ENCODE measurements at regions not wholly inside any gene's neighbourhood (a gene's known extent, or its start where the extent isn't known, plus 50 kb on each side); places are given as distances from the start of the nearest gene placed in this dataset.

- H3K27me3 Mint-ChIP-seq (ENCODE audit: low read depth), result no peaks in the 10 kb centered on the region
- H3K27ac Mint-ChIP-seq, result no peak overlapping the region
- ATAC-seq (replicated peaks in 1 of 2) (no peak), DNase-seq (no peak)
- peaks cover 0 to 2% of the 10 kb centered on the region in 2 donors for H3K9me3 Mint-ChIP-seq
- no peak overlapping the region for H3K4me3 Mint-ChIP-seq
- H3K4me1 Mint-ChIP-seq (ENCODE audit: low read depth), result no peaks in the 10 kb centered on the region
- H3K36me3 Mint-ChIP-seq (ENCODE audit: insufficient read depth in 2 of 2), result no peaks in the 10 kb centered on the region
Measured at GRCh38 chr1:208923456-208923855, 660.1 kb upstream of the CAMK1G start.

- Mint-ChIP-seq H3K27ac (no peak overlapping the region), H3K4me3 (no peak overlapping the region), H3K27me3 (ENCODE audit: low read depth) (no peaks in the 10 kb centered on the region), H3K9me3 (peaks cover 0 to 2% of the 10 kb centered on the region in 2 donors), H3K36me3 (ENCODE audit: insufficient read depth in 2 of 2) (no peaks in the 10 kb centered on the region), H3K4me1 (ENCODE audit: low read depth) (no peaks in the 10 kb centered on the region)
- ATAC-seq (replicated peaks in 1 of 2) (no peak), DNase-seq (no peak)
Measured at GRCh38 chr1:208923946-208924720, 659.4 kb upstream of the CAMK1G start.

GRCh38 chr1:208924928-208925327 is 658.6 kb upstream of the CAMK1G start:
- Mint-ChIP-seq H3K4me1 (ENCODE audit: low read depth) (no peaks in the 10 kb centered on the region), H3K4me3 (no peak overlapping the region), H3K27me3 (ENCODE audit: low read depth) (no peaks in the 10 kb centered on the region), H3K27ac (no peak overlapping the region), H3K9me3 (peaks cover 0 to 2% of the 10 kb centered on the region in 2 donors), H3K36me3 (ENCODE audit: insufficient read depth in 2 of 2) (no peaks in the 10 kb centered on the region)
- DNase-seq (no peak), ATAC-seq (replicated peaks in 1 of 2) (no peak)

GRCh38 chr1:208928349-208929010 is 655.0 kb upstream of the CAMK1G start:
- no peak overlapping the region for H3K27ac Mint-ChIP-seq
- H3K9me3 Mint-ChIP-seq, result peaks cover 0 to 2% of the 10 kb centered on the region in 2 donors
- no peak overlapping the region for H3K4me3 Mint-ChIP-seq
- no peak for ATAC-seq (replicated peaks in 1 of 2)
- H3K27me3 Mint-ChIP-seq (ENCODE audit: low read depth), result peaks cover 8% of the 10 kb centered on the region
- H3K4me1 Mint-ChIP-seq (ENCODE audit: low read depth), result no peaks in the 10 kb centered on the region
- no peak for DNase-seq
- no peaks in the 10 kb centered on the region for H3K36me3 Mint-ChIP-seq (ENCODE audit: insufficient read depth in 2 of 2)

DNA sequence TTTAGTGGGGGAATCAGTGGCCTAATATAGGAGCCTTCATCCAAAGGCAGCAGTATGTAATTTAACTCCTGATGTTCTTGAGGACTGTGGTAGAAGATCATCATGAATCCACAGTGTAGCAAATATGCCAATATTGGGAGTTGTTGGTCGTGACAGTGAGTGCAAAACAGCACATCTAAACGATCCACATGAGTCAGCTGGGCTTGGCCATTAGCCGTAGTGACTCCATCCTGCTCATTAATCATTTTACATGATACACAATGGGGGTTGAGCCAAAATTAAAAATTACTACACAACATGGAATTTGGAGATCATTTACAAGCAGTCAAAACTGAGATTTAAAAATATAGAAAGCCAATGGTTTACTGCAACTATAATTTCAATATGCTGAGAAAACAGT is 653.9 kb upstream of the CAMK1G start:
- Mint-ChIP-seq H3K4me3 (no peak overlapping the region), H3K27ac (no peak overlapping the region), H3K4me1 (ENCODE audit: low read depth) (no peaks in the 10 kb centered on the region), H3K27me3 (ENCODE audit: low read depth) (peaks cover 15% of the 10 kb centered on the region), H3K9me3 (peaks cover 0 to 2% of the 10 kb centered on the region in 2 donors), H3K36me3 (ENCODE audit: insufficient read depth in 2 of 2) (no peaks in the 10 kb centered on the region)
- DNase-seq (no peak), ATAC-seq (replicated peaks in 1 of 2) (no peak)

DNA sequence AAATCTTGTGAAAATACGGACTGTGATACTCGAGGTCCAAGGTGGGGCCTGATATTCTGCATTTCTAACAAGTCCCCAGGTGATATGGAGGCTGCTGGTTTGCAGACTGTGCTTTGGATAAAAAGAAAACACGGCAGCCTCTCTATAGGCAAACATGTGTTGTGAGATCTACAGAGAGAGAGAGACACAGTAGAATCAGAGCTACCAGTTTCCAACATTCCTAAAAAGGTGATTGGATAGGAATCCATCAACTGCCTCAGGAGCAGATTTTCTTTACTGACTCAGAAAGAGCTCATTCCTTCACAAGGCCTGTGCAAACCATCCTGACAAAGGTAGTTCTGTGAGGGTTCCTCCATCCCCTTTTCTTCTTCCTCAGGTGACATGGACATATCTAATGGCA is 651.6 kb upstream of the CAMK1G start:
- Mint-ChIP-seq H3K27me3 (ENCODE audit: low read depth) (peaks cover 15% of the 10 kb centered on the region), H3K36me3 (ENCODE audit: insufficient read depth in 2 of 2) (no peaks in the 10 kb centered on the region), H3K27ac (no peak overlapping the region), H3K4me1 (ENCODE audit: low read depth) (no peaks in the 10 kb centered on the region), H3K9me3 (no peaks in the 10 kb centered on the region), H3K4me3 (no peak overlapping the region)
- DNase-seq (no peak), ATAC-seq (replicated peaks in 1 of 2) (no peak)

GRCh38 chr1:208933984-208934525 is 649.5 kb upstream of the CAMK1G start:
- no peaks in the 10 kb centered on the region for H3K4me1 Mint-ChIP-seq (ENCODE audit: low read depth)
- no peak for ATAC-seq (replicated peaks in 1 of 2)
- H3K27ac Mint-ChIP-seq, result no peak overlapping the region
- no peak for DNase-seq
- no peaks in the 10 kb centered on the region for H3K36me3 Mint-ChIP-seq (ENCODE audit: insufficient read depth in 2 of 2)
- H3K27me3 Mint-ChIP-seq (ENCODE audit: low read depth), result peaks cover 15% of the 10 kb centered on the region
- no peak overlapping the region for H3K4me3 Mint-ChIP-seq
- peaks cover 2 to 3% of the 10 kb centered on the region in 2 donors for H3K9me3 Mint-ChIP-seq

- H3K4me3 Mint-ChIP-seq, result no peak overlapping the region
- no peaks in the 10 kb centered on the region for H3K4me1 Mint-ChIP-seq (ENCODE audit: low read depth)
- H3K27me3 Mint-ChIP-seq (ENCODE audit: low read depth), result peaks cover 15% of the 10 kb centered on the region
- H3K27ac Mint-ChIP-seq, result no peak overlapping the region
- ATAC-seq (replicated peaks in 1 of 2) (no peak), DNase-seq (no peak)
- H3K36me3 Mint-ChIP-seq (ENCODE audit: insufficient read depth in 2 of 2), result no peaks in the 10 kb centered on the region
- peaks cover 2 to 3% of the 10 kb centered on the region in 2 donors for H3K9me3 Mint-ChIP-seq
Measured at GRCh38 chr1:208934933-208935332, 648.6 kb upstream of the CAMK1G start.

- no peak overlapping the region for H3K4me3 Mint-ChIP-seq
- no peak overlapping the region for H3K27ac Mint-ChIP-seq
- H3K9me3 Mint-ChIP-seq, result peaks cover 2 to 3% of the 10 kb centered on the region in 2 donors
- no peaks in the 10 kb centered on the region for H3K4me1 Mint-ChIP-seq (ENCODE audit: low read depth)
- DNase-seq (no peak), ATAC-seq (replicated peaks in 1 of 2) (no peak)
- H3K36me3 Mint-ChIP-seq (ENCODE audit: insufficient read depth in 2 of 2), result no peaks in the 10 kb centered on the region
- peaks cover 13% of the 10 kb centered on the region for H3K27me3 Mint-ChIP-seq (ENCODE audit: low read depth)
Measured at GRCh38 chr1:208935517-208936187, 647.9 kb upstream of the CAMK1G start.

DNA sequence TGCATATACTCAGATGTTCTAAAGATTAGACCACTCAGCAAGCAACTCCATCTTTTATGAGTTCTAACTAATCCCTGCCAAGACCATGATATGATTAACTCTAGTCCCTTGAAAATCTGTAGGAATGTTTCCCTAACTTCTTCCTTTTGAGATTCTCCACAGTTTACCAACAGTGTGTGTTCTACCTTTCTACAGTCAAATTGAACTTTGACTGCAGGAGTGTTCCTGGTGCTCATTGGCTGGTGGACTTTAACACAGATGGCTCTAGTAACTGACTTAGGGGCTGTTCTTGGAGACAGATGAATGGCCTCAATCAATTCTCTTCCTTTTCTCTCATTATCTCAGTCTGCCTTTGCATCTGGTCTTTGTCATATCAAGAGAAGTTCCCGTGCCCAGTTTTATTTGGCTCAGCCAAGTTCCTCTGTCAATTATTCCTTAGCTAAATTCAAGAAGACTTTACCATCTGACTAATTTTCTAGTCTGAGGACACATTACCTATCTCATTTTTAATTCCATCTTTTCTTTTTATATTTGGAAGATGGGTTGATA is 643.9 kb upstream of the CAMK1G start:
- peaks cover 2 to 3% of the 10 kb centered on the region in 2 donors for H3K9me3 Mint-ChIP-seq
- no peak overlapping the region for H3K27ac Mint-ChIP-seq
- H3K4me3 Mint-ChIP-seq, result no peak overlapping the region
- peaks cover 11% of the 10 kb centered on the region for H3K27me3 Mint-ChIP-seq (ENCODE audit: low read depth)
- H3K36me3 Mint-ChIP-seq (ENCODE audit: insufficient read depth in 2 of 2), result no peaks in the 10 kb centered on the region
- no peak for DNase-seq
- no peak for ATAC-seq (replicated peaks in 1 of 2)
- no peaks in the 10 kb centered on the region for H3K4me1 Mint-ChIP-seq (ENCODE audit: low read depth)

DNA sequence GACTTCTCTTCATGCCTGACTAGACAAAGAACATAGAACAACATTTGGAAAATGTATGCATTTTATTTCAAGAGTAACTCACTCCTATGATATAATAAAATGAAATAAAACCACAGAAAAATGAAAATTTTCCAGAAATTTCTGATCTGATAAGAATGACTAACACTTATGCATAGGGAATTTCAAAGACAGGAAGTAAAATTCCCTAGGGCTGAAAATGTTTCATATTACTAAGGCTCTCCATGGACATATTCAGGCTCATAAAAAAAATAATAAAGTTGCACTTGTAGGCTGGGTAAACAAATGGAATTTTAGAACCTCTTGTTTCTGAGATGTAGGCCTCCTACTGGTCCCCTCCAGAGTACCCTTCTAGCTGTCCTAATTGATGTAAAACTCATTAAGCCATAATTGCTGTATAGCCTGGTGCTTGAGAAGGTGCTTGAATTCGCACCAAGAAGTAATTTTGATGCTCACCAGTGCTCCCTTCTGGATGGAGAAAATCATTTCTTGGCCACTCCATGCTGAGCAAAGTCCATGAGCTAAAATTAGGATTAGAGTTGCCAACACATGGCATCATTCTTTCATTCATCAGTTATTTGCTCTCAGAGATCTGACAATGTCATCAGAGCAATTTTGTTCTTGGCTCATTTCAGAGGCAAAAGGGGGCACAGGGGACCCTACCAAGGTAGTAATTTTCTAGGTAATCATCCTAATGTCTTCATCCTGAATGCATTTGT is 641.0 kb upstream of the CAMK1G start:
- H3K4me1 Mint-ChIP-seq (ENCODE audit: low read depth), result no peaks in the 10 kb centered on the region
- DNase-seq (no peak), ATAC-seq (replicated peaks in 1 of 2) (no peak)
- H3K27me3 Mint-ChIP-seq (ENCODE audit: low read depth), result peaks cover 24% of the 10 kb centered on the region
- H3K27ac Mint-ChIP-seq, result no peak overlapping the region
- H3K9me3 Mint-ChIP-seq, result peaks cover 2 to 3% of the 10 kb centered on the region in 2 donors
- no peaks in the 10 kb centered on the region for H3K36me3 Mint-ChIP-seq (ENCODE audit: insufficient read depth in 2 of 2)
- H3K4me3 Mint-ChIP-seq, result no peak overlapping the region

GRCh38 chr1:208943291-208943690 is 640.2 kb upstream of the CAMK1G start:
- peaks cover 30% of the 10 kb centered on the region for H3K27me3 Mint-ChIP-seq (ENCODE audit: low read depth)
- DNase-seq, result no peak
- no peaks in the 10 kb centered on the region for H3K36me3 Mint-ChIP-seq (ENCODE audit: insufficient read depth in 2 of 2)
- ATAC-seq (replicated peaks in 1 of 2), result no peak
- H3K9me3 Mint-ChIP-seq, result peaks cover under 1% of the 10 kb centered on the region in 2 donors
- no peak overlapping the region for H3K4me3 Mint-ChIP-seq
- no peak overlapping the region for H3K27ac Mint-ChIP-seq
- H3K4me1 Mint-ChIP-seq (ENCODE audit: low read depth), result no peaks in the 10 kb centered on the region

Data from activated T-cell treated with anti-CD3 and anti-CD28 coated beads, Interleukin-2, amount 50 U/mL, for 72 hours (primary cell).